ENCODE measurements at regions not wholly inside any gene's neighbourhood (a gene's known extent, or its start where the extent isn't known, plus 50 kb on each side); places are given as distances from the start of the nearest gene placed in this dataset.
A peak's percentile ranks its signal among the peaks of the same experiment; 100 is the strongest.
"Not testable (repeated sequence)": the region's sequence is repeated elsewhere in the genome, so short reads cannot be mapped to it uniquely, and the experiment has no call there.

DNA sequence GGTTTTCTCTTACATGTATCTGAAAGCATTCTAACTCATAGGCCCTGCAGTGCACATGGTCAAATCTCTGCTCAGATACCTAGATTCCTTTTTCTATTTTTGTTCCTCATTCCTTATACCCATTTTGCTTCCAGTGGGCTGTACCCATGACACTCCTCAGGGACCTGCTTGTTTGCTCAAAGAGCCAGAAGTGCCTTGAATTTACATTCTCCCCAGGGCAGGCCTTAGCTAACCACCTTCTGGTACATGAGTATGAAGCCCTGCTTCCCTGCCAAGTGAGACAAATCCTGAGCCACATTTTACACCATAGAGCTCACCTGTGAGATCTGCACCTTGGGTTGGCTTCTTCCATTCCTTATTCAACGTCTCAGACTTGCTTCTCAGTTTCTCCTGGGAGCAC lies 326.6 kb upstream of the SASH1 start:
- no peaks in the 10 kb centered on the region for H3K27me3 Mint-ChIP-seq (ENCODE audit: low read depth)
- H3K27ac Mint-ChIP-seq: no peak overlapping the region

DNA sequence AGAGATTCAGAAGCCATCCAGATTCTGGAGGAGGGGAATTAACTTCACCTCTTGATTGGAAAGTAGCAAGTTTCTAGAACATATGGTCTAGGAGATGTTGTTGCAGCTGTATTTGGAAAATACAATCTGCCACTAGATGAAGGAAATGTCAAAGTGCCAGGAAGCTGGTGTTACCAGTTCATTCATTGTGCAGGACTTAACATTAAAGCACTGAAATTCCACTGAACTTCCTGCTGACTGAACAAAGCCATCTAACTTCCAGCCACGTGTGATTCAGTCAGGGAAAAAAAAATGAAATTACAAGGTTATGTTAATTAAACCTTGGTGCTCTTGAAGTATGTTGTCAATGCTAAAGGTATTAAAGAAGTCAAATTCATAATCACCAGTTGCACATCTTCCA lies 321.5 kb upstream of the SASH1 start:
- Mint-ChIP-seq H3K4me1 (no peaks in the 10 kb centered on the region), H3K36me3 (ENCODE audit: low read depth) (no peaks in the 10 kb centered on the region), H3K27ac (no peak overlapping the region), H3K4me3 (no peak overlapping the region), H3K27me3 (ENCODE audit: low read depth) (no peaks in the 10 kb centered on the region), H3K9me3 (peaks cover 10% of the 10 kb centered on the region)
- TF ChIP-seq, protein P1, sequence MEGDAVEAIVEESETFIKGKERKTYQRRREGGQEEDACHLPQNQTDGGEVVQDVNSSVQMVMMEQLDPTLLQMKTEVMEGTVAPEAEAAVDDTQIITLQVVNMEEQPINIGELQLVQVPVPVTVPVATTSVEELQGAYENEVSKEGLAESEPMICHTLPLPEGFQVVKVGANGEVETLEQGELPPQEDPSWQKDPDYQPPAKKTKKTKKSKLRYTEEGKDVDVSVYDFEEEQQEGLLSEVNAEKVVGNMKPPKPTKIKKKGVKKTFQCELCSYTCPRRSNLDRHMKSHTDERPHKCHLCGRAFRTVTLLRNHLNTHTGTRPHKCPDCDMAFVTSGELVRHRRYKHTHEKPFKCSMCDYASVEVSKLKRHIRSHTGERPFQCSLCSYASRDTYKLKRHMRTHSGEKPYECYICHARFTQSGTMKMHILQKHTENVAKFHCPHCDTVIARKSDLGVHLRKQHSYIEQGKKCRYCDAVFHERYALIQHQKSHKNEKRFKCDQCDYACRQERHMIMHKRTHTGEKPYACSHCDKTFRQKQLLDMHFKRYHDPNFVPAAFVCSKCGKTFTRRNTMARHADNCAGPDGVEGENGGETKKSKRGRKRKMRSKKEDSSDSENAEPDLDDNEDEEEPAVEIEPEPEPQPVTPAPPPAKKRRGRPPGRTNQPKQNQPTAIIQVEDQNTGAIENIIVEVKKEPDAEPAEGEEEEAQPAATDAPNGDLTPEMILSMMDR (IDR thresholded peaks at IDR 0.05; ENCODE audit: unreplicated experiment in 3 of 3): no peak

More for the DNA sequence above, 326.6 kb upstream of the SASH1 start:
- H3K36me3 Mint-ChIP-seq (ENCODE audit: low read depth): no peaks in the 10 kb centered on the region
- H3K4me3 Mint-ChIP-seq: no peak overlapping the region
- TF ChIP-seq, protein P1 (IDR thresholded peaks at IDR 0.05; ENCODE audit: unreplicated experiment in 3 of 3): no peak
- H3K4me1 Mint-ChIP-seq: no peaks in the 10 kb centered on the region
- peaks cover 17% of the 10 kb centered on the region for H3K9me3 Mint-ChIP-seq

DNA sequence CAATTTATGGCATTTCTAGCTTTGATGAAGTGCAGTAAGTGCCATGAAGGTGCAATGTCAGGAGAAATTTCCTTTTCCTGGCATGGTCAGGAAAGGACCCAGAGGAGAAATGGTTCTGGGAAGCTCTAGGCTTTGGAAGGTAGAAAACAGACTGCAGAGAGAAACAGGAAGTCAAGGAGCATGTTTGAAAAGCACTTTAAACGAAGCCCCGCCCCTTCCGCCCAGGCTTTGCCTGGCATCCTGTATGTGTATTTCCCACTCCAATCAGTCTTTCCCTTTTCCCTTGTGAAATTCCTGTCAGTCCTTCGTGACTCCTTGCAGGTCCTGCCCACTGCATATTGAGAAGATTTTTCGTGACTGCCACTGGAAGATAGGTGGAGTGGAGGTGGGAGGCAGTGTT lies 320.9 kb upstream of the SASH1 start:
- TF ChIP-seq, protein P1 (IDR thresholded peaks at IDR 0.05; ENCODE audit: unreplicated experiment in 3 of 3): no peak
- H3K27ac Mint-ChIP-seq: no peak overlapping the region
- peaks cover 10% of the 10 kb centered on the region for H3K9me3 Mint-ChIP-seq
- no peak overlapping the region for H3K4me3 Mint-ChIP-seq
- H3K27me3 Mint-ChIP-seq (ENCODE audit: low read depth): no peaks in the 10 kb centered on the region
- H3K4me1 Mint-ChIP-seq: no peaks in the 10 kb centered on the region
- no peaks in the 10 kb centered on the region for H3K36me3 Mint-ChIP-seq (ENCODE audit: low read depth)

DNA sequence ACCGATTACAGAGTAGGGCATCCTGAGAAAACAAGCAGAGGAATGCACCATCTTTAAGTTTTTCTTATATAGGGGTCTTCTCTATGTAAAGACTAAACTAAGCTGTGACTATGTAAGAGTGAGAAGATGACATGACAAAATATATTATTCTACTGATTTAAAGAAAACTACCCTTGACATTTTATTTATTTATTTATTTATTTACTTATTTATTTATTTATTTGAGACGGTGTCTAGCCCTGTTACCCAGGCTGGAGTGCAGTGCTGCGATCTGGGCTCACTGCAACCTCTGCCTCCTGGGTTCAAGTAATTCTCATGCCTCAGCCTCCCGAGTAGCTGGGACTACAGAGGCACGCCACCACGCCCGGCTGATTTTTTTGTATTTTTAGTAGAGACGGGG lies 320.4 kb upstream of the SASH1 start:
- H3K27me3 Mint-ChIP-seq (ENCODE audit: low read depth); H3K36me3 Mint-ChIP-seq (ENCODE audit: low read depth); H3K9me3 Mint-ChIP-seq; H3K27ac Mint-ChIP-seq; H3K4me1 Mint-ChIP-seq; H3K4me3 Mint-ChIP-seq: not testable (repeated sequence)

DNA sequence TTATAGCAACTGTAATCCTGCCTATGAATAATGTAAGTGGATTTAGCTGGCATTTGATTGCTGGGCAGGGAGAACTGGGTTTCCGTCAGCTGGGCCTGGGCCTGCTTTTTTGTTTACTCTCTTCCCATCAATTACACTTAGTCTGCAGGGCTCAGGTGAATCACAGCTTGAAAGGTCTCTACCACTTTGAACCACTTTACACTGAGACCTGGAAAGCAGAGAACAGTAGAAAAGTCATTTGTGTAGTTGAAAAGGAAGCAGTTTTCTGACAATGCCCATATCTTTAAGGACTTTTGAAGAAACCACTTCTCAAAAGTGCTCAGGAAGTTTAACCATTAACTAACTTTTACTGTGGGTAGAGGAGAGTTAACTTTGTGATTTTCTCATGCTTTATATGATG lies 315.4 kb upstream of the SASH1 start:
- H3K4me1 Mint-ChIP-seq: no peaks in the 10 kb centered on the region
- H3K27ac Mint-ChIP-seq: peak overlapping the region in 1 of 3 experiments; percentile 39
- H3K27me3 Mint-ChIP-seq (ENCODE audit: low read depth): no peaks in the 10 kb centered on the region
- no peaks in the 10 kb centered on the region for H3K36me3 Mint-ChIP-seq (ENCODE audit: low read depth)
- H3K9me3 Mint-ChIP-seq: peaks cover 3% of the 10 kb centered on the region
- TF ChIP-seq, protein P1 (IDR thresholded peaks at IDR 0.05; ENCODE audit: unreplicated experiment in 3 of 3): no peak
- H3K4me3 Mint-ChIP-seq: no peak overlapping the region

DNA sequence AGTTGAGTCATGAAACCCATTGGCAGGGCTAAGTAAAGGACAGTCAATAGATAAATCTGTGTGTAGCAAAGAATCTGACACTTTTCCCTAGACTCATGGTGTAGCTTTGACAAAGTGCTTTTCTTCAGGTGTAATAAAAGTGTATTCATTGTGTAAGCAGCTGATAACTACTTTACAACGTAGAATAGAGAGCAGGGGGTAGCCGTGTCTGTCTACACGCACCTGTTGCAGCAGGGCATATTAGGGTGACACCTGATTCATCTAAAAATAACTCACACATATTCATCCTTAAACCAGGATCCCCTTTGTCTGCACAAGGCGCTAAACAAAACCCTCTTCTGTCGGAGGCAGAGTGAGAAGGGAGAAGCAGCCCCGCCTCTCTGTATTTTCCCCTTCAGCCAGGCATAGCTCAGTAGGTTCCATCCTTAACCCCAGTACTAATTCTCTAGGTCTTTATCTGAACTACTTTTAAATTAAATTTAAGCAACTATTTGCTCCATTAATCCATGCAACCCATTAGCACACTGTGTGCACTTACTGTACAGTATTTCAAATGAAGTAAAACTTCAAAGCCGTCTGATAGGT lies 306.7 kb upstream of the SASH1 start:
- Mint-ChIP-seq H3K4me3 (no peak overlapping the region), H3K27me3 (ENCODE audit: low read depth) (peaks cover 6% of the 10 kb centered on the region), H3K27ac (no peak overlapping the region), H3K9me3 (no peaks in the 10 kb centered on the region), H3K36me3 (ENCODE audit: low read depth) (no peaks in the 10 kb centered on the region), H3K4me1 (peaks cover 4% of the 10 kb centered on the region)
- TF ChIP-seq, protein P1 (IDR thresholded peaks at IDR 0.05; ENCODE audit: unreplicated experiment in 3 of 3): no peak
